NCI-H2196 treated with DMSO at 0.1 percent for 48 hours (cell line): ENCODE measurements at regions not wholly inside any gene's neighbourhood (a gene's known extent, or its start where the extent isn't known, plus 50 kb on each side); places are given as distances from the start of the nearest gene placed in this dataset.
"Not testable (repeated sequence)": the region's sequence is repeated elsewhere in the genome, so short reads cannot be mapped to it uniquely, and the experiment has no call there.

Source experiments
- DNase-seq: peaks from one replicate; lab custom pipeline; 2025; ENCODE audit not compliant: unreplicated experiment; lab: John Stamatoyannopoulos, UW

DNA sequence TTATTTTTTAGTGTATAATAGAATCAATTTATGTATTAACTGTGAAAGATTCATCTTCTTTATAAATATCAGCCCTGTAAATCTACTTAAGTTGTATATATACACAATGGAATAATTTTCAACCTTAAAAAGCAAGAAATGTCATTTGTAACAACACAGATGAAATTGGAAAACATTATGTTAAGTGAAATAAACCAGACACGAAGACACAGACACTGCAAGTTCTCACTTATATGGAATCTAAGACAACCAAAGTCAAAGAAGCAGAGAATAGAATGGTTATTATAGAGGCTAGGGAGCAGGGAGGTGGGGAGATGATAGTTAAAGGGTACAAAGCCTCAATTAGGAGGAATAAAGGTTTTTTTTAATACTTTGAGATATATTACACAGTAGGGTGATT lies 1404.4 kb downstream of the HACE1 start:
- no peak for DNase-seq

DNA sequence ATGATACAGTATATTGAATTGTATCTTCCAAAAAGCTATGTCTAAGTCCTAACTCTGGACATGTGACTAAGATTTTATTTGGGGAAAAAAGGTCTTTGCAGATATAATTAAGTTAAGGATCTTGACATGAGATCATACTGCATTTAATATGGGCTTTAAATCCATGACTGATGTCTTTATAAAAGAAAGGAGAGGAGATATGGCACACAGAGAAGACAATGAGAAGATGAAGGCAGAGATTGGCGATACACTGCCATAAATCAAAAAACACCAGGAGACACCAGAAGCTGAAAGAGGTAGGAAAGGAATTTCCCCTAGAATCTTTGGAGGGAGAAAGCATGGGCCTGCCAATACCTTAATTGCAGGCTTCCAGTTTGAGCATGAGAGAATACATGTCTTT lies 1450.2 kb downstream of the HACE1 start:
- DNase-seq, result no peak

DNA sequence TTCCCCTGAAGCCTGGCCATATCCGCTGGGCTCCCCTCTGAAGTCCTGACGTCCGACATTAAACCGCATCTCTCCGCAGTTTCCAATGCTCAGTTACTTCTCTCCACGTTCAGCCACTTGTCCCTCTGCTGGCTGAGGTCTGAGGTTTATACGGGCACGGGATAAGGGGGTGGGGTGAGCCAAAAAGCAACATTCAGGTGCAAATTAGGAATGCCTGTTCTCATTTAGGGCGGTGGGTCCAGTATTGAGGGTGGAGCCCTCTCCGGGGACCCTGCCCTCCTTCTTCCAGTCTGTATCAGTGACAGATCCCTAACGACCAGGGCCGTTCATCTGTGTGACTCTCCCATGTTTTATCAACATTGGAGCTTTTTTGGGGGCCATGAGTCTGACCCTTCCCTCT lies 1454.4 kb downstream of the HACE1 start:
- no peak for DNase-seq

DNA sequence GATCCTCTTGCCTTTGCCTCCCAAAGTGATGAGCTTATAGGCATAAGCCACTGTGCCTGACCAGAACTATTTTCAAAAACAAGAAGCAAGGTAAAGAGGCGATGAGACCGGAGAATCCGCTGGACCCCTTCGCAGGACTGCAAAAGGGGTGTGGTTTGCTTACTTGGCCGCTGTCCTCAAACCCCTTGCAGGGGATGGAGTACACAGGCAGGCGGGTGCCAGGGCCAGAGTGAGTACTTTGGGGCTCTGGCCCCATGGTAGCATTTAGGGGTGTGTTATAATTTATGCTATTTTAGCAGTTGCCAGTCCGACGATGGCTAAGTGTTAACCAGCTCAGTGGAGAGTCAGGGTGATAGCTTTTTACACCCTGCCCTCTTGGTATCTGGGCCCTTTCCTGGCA lies 1454.9 kb downstream of the HACE1 start:
- DNase-seq, result no peak

DNA sequence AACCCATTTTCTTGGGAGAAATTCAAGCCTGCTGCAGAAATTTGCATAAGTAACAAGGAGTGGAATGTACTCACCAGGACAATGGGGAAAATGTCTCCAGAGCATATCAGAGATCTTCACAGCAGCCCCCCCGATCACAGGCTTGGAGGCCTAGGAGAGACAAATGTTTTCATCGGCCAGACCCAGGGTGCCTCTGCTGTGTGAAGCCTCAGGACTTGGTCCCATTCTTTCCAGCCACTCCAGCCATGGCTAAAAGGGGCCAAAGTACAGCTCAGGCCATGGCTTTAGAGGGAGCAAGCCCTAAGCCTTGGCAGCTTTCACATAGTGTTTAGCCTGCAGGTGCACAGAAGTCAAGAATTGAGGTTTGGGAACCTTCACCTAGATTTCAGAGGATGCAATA lies 1463.0 kb downstream of the HACE1 start:
- no peak for DNase-seq

DNA sequence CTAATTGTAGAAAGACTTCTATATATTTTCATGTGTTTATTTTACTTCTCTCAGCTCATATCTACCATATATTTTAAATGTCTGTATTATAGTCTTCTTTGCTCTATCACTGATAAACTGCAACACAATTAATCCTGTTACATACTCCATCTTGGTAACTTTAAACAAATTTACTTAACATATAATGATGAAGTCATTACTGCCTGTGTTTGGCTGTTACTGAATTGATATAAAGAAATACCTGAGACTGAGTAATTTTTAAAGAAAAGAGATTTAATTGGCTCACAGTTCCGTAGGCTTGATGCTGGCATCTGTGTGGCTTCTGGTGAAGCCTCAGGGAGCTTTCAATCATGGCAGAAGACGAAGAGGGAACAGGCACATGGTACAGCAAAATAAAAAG lies 1480.4 kb downstream of the HACE1 start:
- no peak for DNase-seq

DNA sequence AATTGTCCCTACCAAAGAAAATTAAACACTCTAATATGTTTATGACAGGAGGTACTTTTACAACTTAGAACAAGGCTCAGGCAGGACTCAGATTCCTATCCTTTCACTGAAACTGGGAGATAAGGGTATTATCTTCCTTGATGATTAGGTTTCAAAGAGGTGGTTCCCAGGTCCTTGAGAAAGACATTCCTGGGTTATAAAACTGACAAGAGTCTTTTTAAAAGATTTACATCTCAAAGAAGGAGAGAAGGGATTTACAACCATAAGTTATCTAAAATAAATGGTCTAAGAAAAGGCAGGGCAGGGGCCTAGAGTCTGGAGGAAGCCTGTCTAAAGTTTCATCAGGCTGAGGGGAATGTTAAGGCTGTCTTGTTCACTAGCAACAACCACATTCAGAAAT lies 1492.5 kb downstream of the HACE1 start:
- DNase-seq, result no peak

DNA sequence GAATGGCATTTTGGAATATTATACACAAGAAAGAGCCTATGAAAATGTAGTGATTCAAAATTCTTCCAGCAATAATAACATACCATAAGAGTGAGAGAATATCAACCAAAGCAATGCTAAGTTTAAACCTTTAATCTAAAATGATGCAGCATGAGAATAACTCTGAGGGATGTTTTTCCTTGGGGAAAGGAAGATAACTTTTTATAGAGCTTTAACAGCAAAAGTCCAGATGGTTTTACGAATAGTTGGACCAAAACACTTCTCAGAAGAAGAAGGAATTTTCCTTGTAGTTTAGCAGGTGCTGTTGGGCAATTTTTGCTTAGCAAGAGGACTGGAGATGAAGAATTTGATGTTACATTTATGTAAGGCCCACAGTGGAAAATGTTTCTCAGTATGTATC lies 1503.2 kb downstream of the HACE1 start:
- DNase-seq, result no peak

DNA sequence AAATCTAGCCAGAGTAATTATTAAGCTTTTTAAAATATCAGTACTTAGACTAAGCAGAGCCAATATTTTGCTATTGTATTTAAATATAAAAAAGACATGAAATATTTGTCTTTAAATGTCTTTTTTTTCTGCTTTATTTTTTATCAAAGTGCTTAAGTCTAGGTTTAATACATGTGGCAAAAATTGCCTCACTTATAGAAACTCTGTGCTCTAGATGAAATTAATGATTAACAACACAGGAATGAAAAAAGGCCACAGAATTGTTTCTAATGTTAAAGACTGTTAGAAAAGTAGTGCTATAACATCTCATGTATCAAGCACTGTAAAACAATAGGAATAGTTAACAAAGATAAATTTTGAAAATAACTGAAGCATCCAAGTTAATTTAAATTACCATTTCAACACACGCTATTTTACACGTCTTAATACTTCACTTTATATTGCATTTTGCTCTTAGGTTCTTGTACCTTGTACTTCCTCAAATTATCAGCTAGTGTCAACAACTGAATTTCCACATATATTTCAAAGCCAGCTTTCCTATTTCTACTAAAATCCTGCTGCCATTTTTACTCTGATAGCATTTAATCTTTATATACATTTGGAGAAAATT lies 1515.1 kb downstream of the HACE1 start:
- no peak for DNase-seq

DNA sequence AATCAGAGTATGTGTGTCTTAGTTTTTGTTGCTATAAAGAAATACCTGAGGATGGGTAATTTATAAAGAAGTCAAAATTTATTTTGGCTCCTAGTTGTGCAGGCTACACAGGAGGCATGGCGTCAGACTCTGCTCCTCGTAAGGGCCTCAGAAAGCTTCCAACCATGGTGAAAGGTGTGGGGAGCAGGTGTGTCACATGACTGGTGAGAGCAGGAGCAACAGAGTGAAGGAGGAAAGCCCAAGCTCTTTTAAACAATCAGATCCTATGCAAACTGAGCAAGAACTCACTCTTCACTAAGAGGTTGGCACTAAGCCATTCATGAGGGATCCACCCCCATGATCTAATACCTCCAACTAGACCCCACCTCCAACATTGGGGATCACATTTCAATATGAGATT lies 1524.3 kb downstream of the HACE1 start:
- DNase-seq, result no peak

DNA sequence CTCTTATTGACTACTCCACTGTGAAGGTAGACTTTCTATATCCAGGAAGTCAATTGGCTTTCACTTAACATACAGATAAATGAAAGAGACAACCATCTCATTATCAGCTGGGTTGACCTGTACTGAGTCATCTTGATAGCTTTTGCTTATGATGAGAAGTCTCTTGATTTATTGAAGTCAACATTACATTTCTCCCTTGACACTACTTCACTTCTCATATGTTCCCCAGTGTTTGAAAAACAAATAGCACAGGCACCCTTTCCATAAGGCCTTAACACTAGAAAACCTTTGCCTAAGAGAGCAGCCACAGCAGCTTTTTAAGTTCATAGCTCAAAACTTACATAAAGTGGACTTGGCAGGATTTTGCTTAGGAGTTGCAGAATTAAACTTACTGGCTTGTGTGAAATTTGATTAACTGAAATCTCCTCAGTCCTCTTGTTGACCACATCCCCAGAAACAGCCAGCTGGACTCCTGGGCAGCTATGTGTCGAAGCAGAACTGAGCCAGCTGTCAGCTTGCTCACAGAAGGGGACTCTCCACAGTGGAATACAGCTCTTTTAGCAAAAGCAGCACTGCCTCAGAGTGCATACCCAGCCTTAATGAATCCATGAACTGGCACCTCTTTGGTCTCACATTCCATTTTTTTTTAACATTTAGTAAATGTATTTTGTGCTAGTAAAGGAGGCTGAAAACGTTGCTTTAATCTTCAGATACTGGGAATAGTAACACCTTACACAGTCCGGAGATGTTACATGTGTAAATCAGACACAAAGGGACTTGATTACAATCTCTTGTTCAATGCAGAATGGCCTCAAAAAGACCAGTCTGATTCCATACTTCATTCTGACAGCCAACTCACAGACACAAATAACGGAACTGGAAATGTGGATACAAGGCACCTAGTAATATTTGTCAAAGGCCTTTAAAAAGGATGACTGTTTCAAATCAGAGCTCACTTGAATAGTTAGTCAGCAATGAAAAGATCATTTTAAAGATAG lies 1532.7 kb downstream of the HACE1 start:
- DNase-seq, result no peak

DNA sequence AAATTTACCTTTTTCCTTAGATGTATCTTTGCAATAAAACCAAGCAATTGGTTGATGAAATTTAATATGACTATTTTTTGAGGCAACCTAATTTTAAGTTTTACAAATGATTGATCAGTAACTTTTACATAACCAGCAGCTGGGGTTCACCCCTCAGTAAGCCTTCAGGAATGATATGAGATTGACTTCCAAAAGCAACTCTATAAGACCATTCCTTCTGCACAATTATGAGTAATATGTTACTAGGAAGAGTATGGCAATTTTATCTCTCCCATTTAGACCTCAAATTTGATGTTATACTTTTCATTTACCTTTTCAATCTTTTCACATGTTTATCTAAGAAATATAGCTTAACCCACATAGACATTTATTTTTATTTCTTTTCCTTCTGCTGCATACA lies 1546.3 kb downstream of the HACE1 start:
- no peak for DNase-seq

DNA sequence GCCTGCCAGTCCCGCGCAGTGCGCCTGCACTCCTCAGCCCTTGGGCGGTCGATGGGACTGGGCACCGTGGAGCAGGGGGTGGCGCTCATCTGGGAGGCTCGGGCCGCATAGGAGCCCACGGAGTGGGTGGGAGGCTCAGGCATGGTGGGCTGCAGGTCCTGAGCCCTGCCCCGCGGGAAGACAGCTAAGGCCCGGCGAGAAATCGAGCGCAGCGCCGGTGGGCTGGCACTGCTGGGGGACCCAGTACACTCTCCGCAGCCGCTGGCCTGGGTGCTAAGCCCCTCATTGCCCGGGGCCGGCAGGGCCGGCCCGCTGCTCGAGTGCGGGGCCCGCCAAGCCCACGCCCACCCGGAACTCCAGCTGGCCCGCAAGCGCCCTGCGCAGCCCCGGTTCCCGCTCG lies 1565.3 kb downstream of the HACE1 start:
- DNase-seq, result not testable (repeated sequence)

DNA sequence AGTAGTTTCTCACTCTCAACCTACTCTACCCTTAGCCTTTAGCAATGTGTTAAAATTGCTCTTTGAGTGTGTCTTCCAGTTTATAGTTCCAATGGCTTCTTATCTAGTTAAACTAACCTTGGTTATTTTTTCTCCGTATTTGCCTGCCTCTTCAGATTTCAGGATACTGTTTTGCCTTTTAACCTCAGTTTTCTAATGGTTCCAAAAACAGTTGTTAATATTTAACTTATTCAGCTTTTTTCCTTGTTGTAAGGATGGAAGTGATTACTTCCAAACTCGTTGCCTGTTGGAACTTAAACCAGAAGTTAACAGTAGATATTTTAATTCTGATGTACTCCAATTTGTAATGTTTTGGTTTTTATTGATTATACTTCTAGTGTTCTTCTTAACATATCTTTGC lies 1574.9 kb downstream of the HACE1 start:
- no peak for DNase-seq

DNA sequence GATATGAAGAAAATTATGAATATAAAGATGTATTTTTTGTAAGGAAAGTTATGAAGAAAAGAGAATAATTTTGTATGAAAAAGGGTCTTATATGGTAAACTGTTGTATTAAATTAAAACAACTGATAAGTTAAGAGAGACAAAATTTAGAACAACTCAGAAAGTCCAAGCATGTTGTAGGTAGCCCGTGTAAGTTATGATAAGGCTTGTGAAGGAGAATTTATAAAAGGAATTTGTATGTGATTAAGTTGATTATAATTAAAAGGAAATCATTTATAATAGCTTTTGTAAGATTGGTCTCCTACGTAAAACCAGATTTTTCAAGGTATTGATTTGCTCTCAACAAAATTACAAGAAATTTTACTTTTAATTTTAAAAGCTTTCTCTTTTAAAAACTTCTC lies 1579.3 kb downstream of the HACE1 start:
- DNase-seq, result no peak

DNA sequence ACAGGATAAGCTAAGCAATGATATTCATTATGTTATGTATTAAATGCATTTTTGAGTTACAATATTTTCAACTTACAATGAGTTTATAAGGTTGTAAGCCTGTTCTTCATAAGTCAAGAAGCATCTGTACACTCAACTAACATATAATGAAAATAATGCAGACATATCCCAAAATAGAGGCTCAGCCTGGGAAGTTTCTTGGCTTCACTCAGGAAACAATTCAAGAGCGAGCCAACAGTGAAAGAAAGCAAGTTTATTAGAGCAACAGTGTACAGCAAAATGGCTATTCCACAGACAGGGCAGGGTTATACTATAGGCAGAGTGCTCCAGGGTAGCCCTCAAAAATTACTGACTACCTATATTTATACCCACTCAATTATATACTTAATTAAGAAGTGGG lies 1581.8 kb downstream of the HACE1 start:
- no peak for DNase-seq

DNA sequence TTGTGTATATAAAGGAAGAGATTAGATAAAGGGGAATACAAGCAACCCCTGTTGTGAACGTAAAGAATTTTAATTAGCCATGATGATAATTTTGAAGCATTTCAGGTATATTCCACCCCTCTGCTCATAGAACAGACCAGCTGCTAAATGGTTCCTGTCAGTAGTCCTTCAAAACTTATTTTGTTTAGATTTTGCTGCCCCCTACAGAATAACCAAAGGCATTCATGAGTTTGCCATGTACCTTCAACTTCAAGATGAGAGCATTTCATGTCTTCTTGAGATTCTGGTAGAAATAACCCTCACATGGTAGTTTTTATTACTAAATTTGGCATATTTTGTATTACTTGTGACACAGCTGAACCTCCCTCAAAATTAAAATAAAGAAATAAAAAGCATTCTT lies 1586.7 kb downstream of the HACE1 start:
- no peak for DNase-seq

DNA sequence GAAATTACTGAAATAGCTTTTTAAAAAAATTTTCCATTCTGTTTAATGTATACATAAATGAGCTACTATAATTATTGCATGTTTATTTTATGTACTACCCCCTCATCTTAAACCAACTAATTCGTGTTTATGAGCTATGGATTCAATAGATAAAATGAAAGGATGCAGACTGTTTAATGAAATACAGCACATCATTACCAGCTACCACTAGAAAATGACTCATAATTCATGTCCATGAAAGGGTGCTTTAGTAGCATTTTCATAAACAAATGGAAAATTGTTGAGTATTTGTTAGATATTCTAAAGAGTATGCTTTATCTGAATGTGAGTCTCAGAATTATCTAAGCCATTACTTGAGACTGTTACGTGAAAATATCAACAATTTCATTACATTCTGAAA lies 1590.1 kb downstream of the HACE1 start:
- DNase-seq, result no peak

DNA sequence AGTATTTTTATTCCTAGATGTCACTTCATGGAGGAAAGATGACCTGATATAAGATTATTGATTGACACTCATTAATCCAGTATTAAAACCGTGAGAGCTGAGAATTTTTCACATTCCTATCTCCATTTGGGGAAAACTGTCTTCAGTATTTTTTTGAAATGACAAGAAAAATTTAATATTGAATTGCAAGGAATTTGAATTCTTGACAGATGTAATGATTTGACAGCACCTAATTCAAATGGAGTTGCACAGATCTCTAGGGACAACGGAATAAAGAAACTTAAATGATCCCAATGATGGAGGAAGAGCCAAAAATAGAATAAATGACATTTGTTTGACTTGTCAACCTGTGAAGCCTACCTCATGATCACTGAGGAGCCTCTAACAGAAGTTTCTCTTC lies 1591.4 kb downstream of the HACE1 start:
- no peak for DNase-seq

DNA sequence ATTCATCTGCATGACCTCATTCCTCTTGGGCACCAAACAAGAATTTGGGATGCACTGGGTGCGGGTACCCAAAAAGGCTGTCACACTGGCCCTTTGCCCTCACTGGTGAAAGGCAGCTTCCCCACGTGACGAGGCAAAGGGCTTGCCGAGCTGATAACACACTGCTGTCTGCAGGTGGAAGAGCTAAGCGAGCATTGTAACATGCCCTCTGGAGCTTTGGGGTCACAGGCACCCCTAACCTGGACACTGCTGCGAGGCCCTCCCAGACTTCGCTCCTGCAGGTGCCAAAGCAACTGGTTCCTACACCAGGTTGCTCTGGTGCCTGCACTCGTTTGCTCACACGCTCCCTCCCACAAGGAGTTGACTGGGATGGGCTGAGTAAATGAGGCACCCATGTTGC lies 1595.7 kb downstream of the HACE1 start:
- DNase-seq, result no peak

DNA sequence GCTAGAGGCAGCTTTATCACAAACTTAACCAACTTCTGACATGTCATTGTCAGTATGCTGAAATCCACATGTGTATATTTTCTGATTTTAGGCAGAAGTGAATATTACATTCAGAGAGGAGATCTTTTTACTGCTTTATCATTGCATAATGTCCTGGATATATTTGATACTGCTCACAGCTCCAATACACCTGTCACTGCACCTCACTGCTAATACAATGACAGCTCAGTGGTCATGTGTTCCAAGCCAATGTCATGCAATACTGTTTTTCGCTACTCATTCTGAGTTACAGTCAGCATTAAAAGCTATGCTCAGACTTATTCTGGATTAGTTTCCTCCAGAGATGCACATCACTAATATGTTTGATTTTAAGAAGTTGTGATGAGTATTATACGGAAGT lies 1604.6 kb downstream of the HACE1 start:
- no peak for DNase-seq

DNA sequence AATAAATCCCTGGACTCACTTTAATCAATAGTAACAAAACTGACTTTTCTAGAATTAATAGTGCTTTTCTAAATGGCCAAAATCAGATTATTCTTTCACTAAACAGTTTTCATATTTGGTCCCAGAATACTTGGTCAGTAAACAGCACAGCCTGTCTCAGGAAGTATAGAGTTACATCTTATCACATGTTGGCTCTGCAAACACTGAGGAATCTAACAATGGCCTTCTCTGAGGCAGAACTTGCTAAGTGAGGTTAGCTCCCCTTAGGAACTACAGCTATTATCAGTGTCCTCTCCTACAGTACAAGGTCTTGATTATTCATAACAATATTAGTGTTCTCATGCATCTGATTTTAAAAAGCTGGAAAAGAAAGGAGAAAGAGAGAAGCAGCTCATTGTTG lies 1622.8 kb downstream of the HACE1 start:
- no peak for DNase-seq

DNA sequence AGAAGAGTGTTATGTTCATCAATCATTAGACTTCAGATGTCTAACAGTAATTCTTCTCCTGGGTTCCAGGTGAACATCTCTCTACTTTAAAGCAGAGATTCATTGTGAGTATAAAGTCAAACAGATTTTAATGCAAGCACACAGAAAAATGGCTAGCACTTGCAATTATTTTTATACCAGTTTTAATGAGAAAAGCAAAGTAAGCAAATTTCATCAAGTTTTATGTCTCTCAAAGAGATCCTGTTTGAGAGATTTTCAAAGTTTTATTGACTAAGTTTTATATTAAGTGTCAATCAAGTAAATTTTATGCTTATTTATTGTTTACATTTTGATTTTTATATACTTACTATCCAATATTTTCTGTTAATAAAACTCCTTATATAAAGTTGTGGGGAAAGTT lies 1628.5 kb downstream of the HACE1 start:
- DNase-seq, result no peak
